NB4 (cell line): ENCODE measurements at regions not wholly inside any gene's neighbourhood (a gene's known extent, or its start where the extent isn't known, plus 50 kb on each side); places are given as distances from the start of the nearest gene placed in this dataset.

Source experiments
- MAX ChIP-seq: IDR thresholded peaks from 2 replicates; pipeline ENCODE4 v1.6.1; 2011; ENCODE audit warnings: low read depth, low read length
- MYC ChIP-seq: IDR thresholded peaks from 2 replicates; pipeline ENCODE4 v1.6.1; 2011; ENCODE audit warnings: low read depth, low read length
- POLR2A ChIP-seq: IDR thresholded peaks from 2 replicates; pipeline ENCODE4 v1.6.1; 2011; ENCODE audit warnings: mild to moderate bottlenecking; ENCODE audit not compliant: insufficient read length; ENCODE audit errors: extremely low read depth
- TF ChIP-seq, protein P1 (sequence below): IDR thresholded peaks from one replicate; pipeline ENCODE4 v1.5.1; 2012; ENCODE audit warnings: low read depth, low read length

DNA sequence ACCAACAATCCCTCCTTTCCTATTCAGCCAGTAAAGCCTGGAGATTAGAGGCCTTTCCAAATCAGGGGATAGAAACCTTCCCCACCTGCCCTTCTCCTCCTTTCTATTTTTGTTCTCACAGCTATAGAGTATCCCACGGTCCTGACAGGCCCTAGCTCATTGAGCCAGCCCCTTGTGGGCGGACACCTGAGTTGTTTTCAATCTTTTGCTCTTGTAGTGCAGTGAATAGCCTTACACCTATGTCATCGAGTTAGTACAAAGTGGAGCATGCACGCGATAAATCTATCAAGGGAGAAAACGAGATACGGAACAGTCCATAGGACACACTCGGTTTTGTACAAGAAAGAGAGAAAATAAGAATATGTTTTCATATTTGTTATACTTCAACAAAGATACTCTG, 77.2 kb downstream of the TSPAN17 start:
- TF ChIP-seq, protein P1, sequence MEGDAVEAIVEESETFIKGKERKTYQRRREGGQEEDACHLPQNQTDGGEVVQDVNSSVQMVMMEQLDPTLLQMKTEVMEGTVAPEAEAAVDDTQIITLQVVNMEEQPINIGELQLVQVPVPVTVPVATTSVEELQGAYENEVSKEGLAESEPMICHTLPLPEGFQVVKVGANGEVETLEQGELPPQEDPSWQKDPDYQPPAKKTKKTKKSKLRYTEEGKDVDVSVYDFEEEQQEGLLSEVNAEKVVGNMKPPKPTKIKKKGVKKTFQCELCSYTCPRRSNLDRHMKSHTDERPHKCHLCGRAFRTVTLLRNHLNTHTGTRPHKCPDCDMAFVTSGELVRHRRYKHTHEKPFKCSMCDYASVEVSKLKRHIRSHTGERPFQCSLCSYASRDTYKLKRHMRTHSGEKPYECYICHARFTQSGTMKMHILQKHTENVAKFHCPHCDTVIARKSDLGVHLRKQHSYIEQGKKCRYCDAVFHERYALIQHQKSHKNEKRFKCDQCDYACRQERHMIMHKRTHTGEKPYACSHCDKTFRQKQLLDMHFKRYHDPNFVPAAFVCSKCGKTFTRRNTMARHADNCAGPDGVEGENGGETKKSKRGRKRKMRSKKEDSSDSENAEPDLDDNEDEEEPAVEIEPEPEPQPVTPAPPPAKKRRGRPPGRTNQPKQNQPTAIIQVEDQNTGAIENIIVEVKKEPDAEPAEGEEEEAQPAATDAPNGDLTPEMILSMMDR, result no peak
- TF ChIP-seq POLR2A (no peak), MAX (no peak), MYC (no peak)
